GM23248 (cell line): ENCODE measurements at regions not wholly inside any gene's neighbourhood (a gene's known extent, or its start where the extent isn't known, plus 50 kb on each side); places are given as distances from the start of the nearest gene placed in this dataset.

ENCODE experiments used
- DNase-seq: peaks from one replicate; pipeline ENCODE4 v3.0.0-alpha.2; 2015
- H2AFZ ChIP-seq: fragments of 200-600 bp; sonication (generic); 2 replicates; pipeline ENCODE4 v1.6.1; 2016; ENCODE audit warnings: antibody characterized with exemption
- H3F3A ChIP-seq: fragments of 200-600 bp; sonication (generic); 2 replicates; pipeline ENCODE4 v1.6.1; 2016; ENCODE audit warnings: mild to moderate bottlenecking, antibody characterized with exemption, mixed run types; ENCODE audit not compliant: insufficient read depth
- H3K27ac ChIP-seq: fragments of 200-600 bp; sonication (generic); 2 replicates; pipeline ENCODE4 v1.5.1; 2016; ENCODE audit warnings: mild to moderate bottlenecking
- H3K27me3 ChIP-seq: fragments of 200-600 bp; sonication (generic); replicated peaks from 2 replicates; pipeline ENCODE4 v1.6.1; 2016; ENCODE audit warnings: mild to moderate bottlenecking; ENCODE audit not compliant: insufficient read depth
- H3K36me3 ChIP-seq: fragments of 200-600 bp; sonication (generic); 2 replicates; pipeline ENCODE4 v1.6.1; 2016; ENCODE audit warnings: low read depth, mild to moderate bottlenecking
- H3K4me1 ChIP-seq: fragments of 200-600 bp; sonication (generic); 2 replicates; pipeline ENCODE4 v1.6.1; 2016; ENCODE audit warnings: mild to moderate bottlenecking; ENCODE audit not compliant: insufficient read depth
- H3K4me2 ChIP-seq: fragments of 200-600 bp; sonication (generic); one replicate; pipeline ENCODE4 v1.6.1; 2016; ENCODE audit warnings: mild to moderate bottlenecking; ENCODE audit not compliant: unreplicated experiment
- H3K4me3 ChIP-seq: fragments of 200-600 bp; sonication (generic); 2 replicates; pipeline ENCODE4 v1.5.1; 2016; ENCODE audit warnings: mild to moderate bottlenecking
- H3K79me2 ChIP-seq: fragments of 200-600 bp; sonication (generic); 2 replicates; pipeline ENCODE4 v1.6.1; 2016; ENCODE audit warnings: mild to moderate bottlenecking; ENCODE audit not compliant: insufficient read depth
- H3K9ac ChIP-seq: fragments of 200-600 bp; sonication (generic); 2 replicates; pipeline ENCODE4 v1.6.1; 2016; ENCODE audit warnings: mild to moderate bottlenecking
- H3K9me2 ChIP-seq: fragments of 200-600 bp; sonication (generic); 2 replicates; pipeline ENCODE4 v1.6.1; 2016; ENCODE audit warnings: mixed run types, mild to moderate bottlenecking, moderate library complexity; ENCODE audit not compliant: insufficient read depth
- H3K9me3 ChIP-seq: fragments of 200-600 bp; sonication (generic); one replicate; pipeline ENCODE4 v1.6.1; 2017; ENCODE audit warnings: low read depth
- H4K20me1 ChIP-seq: fragments of 200-600 bp; sonication (generic); 2 replicates; pipeline ENCODE4 v1.6.0; 2016; ENCODE audit not compliant: insufficient read depth
- EZH2 ChIP-seq: fragments of 200-600 bp; sonication (generic); IDR thresholded peaks from 2 replicates; pipeline ENCODE4 v1.6.1; 2018; ENCODE audit warnings: antibody characterized with exemption, mild to moderate bottlenecking; ENCODE audit not compliant: insufficient read depth, poor library complexity, severe bottlenecking
- EZH2phosphoT487 ChIP-seq: fragments of 200-600 bp; sonication (generic); IDR thresholded peaks from 2 replicates; pipeline ENCODE4 v1.6.1; 2018; ENCODE audit warnings: antibody characterized with exemption, moderate library complexity, mild to moderate bottlenecking, low read depth; ENCODE audit not compliant: insufficient read depth
- WGBS, 2 experiments: methylation state at CpG; one replicate each; pipeline ENCODE4 v1.1.6; 2015 to 2017; ENCODE audit warnings: low lambda C conversion rate in 2 of 2, low coverage in 1 of 2; ENCODE audit errors: missing lambda C conversion rate in 2 of 2; 5-methylcytosine and 5-hydroxymethylcytosine counted together
- in situ Hi-C: fragments of 300-500 bp; cut with MboI; formaldehyde crosslinking; loops from 2 replicates; pipeline ENCODE4 v1.15.0; 2020

DNA sequence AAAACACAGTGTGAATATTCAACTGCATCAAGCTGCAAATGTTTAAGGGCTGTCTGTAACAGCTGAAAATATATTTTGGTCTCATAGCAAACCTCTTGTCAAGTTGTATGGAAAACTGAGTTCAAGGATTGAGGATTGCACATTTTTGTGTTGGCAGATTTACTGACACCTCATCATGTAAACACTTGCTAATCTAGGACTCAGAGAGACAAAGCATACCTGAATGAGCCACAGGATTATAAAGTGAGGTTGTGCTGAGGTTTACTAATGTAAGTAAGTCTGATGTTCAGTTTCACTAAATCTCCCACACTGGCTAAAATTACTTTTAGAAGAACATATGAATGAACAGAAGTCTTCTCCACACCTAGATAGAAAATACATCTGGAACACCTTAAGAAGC lies 1993.1 kb upstream of the CELF4 start:
- H2AFZ ChIP-seq, result no peak overlapping the region
- H3K4me2 ChIP-seq, result no peak overlapping the region
- H3K9ac ChIP-seq, result no peak overlapping the region
- no peak overlapping the region for H3K4me3 ChIP-seq
- H3K4me1 ChIP-seq, result no peaks in the 10 kb centered on the region
- no peak for DNase-seq
- peaks cover 5% of the 10 kb centered on the region; the same call in 1 of the 2 replicates for H3K9me2 ChIP-seq
- H3F3A ChIP-seq, result no peaks in the 10 kb centered on the region
- H3K9me3 ChIP-seq, result no peaks in the 10 kb centered on the region
- in situ Hi-C loops, result no loop called here
- H4K20me1 ChIP-seq, result no peaks in the 10 kb centered on the region
- no peaks in the 10 kb centered on the region for H3K36me3 ChIP-seq
- no peak overlapping the region for H3K27ac ChIP-seq
- TF ChIP-seq EZH2 (no peak), EZH2phosphoT487 (no peak)
- no peaks in the 10 kb centered on the region for H3K79me2 ChIP-seq
- H3K27me3 ChIP-seq, result no peaks in the 10 kb centered on the region

DNA sequence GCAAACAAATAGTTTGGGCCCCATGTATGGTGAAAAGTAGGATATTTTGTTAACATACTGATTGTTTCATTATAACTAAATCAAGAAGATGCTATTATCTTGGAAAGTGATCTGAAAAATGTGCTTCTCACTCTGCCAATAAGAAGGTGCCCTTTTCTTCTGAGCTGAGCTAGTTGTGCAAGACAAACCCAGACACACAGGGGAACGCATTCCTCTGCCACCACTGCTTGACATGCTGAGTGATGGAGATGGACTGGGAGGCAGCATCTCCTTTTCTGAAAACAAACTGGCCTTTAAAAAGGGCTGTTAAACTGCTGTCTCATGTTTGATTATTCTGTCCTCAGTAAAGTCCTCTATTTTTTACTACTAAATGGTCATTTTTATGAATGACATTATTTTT lies 1989.9 kb upstream of the CELF4 start:
- TF ChIP-seq EZH2phosphoT487, result no peak
- TF ChIP-seq EZH2, result no peak
- Histone ChIP-seq H3K9me2 (no peaks in the 10 kb centered on the region), H3K4me2 (no peak overlapping the region), H3K9me3 (no peaks in the 10 kb centered on the region), H3K79me2 (no peaks in the 10 kb centered on the region), H3K9ac (no peak overlapping the region), H2AFZ (no peak overlapping the region), H3K27ac (no peak overlapping the region), H3F3A (no peaks in the 10 kb centered on the region), H3K36me3 (no peaks in the 10 kb centered on the region), H3K4me3 (no peak overlapping the region), H3K27me3 (no peaks in the 10 kb centered on the region), H3K4me1 (no peaks in the 10 kb centered on the region), H4K20me1 (no peaks in the 10 kb centered on the region)
- no peak for DNase-seq
- in situ Hi-C loops, result no loop called here
- 68 to 93% methylated on average over 1 of the region's 1 CpG for WGBS, 2 experiments

DNA sequence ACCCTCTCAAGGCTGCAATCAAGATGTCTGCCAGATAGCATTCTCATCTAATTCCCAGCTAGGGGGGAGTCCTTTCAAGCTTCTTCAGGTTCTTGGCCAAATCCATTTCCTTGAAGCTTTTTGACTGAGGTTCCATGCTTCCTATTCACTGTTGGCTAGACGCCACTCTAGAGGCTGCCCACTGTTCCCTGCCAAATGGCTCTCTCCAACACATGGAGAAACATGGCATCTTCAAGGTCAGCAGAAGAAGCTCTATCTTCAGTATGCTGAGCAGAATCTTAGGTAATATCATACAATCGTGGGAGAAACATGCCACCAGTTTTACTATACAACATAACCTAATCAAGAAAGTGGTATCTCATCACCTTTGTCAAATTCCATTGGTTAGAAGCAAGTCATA lies 1985.1 kb upstream of the CELF4 start:
- WGBS, 2 experiments, result 92 to 98% methylated on average over 2 of the region's 2 CpGs
- H3K9me2 ChIP-seq, result no peaks in the 10 kb centered on the region
- no peaks in the 10 kb centered on the region for H3K4me1 ChIP-seq
- no peaks in the 10 kb centered on the region for H3F3A ChIP-seq
- no peaks in the 10 kb centered on the region for H3K9me3 ChIP-seq
- no peaks in the 10 kb centered on the region for H3K79me2 ChIP-seq
- no peak for TF ChIP-seq EZH2phosphoT487
- TF ChIP-seq EZH2, result no peak
- no peaks in the 10 kb centered on the region for H4K20me1 ChIP-seq
- no peak overlapping the region for H2AFZ ChIP-seq
- no peaks in the 10 kb centered on the region for H3K36me3 ChIP-seq
- H3K27ac ChIP-seq, result no peak overlapping the region
- in situ Hi-C loops, result no loop called here
- H3K4me2 ChIP-seq, result no peak overlapping the region
- DNase-seq, result no peak
- no peaks in the 10 kb centered on the region for H3K27me3 ChIP-seq
- H3K4me3 ChIP-seq, result no peak overlapping the region
- no peak overlapping the region for H3K9ac ChIP-seq

DNA sequence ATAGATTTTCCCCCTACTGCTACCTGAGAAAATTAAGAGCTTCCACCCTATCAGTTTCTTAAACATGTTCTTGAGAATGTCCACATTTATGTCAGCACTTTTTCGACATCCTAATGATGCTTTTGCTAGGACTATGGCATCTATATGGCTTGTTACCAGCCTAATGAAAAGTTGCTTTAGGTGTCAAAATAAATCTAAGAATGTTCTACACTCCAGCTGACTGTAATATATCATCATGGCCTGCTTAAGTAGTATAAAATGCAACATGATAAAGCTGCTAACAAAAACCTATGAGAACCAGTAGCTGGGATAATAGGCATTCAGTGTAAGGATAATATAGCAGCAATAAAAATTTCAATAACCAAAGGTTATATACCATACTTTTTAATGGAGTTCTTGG lies 1983.5 kb upstream of the CELF4 start:
- no peak for DNase-seq
- 85 to 92% methylated on average over 1 of the region's 1 CpG for WGBS, 2 experiments
- no peak overlapping the region for H3K4me3 ChIP-seq
- no peaks in the 10 kb centered on the region for H4K20me1 ChIP-seq
- no peaks in the 10 kb centered on the region for H3K9me2 ChIP-seq
- H3K4me1 ChIP-seq, result no peaks in the 10 kb centered on the region
- no peaks in the 10 kb centered on the region for H3K27me3 ChIP-seq
- H3K4me2 ChIP-seq, result no peak overlapping the region
- H3K9ac ChIP-seq, result no peak overlapping the region
- TF ChIP-seq EZH2 (no peak), EZH2phosphoT487 (no peak)
- no peaks in the 10 kb centered on the region for H3F3A ChIP-seq
- H3K9me3 ChIP-seq, result no peaks in the 10 kb centered on the region
- H3K36me3 ChIP-seq, result no peaks in the 10 kb centered on the region
- in situ Hi-C loops, result no loop called here
- no peak overlapping the region for H3K27ac ChIP-seq
- H2AFZ ChIP-seq, result no peak overlapping the region
- no peaks in the 10 kb centered on the region for H3K79me2 ChIP-seq

DNA sequence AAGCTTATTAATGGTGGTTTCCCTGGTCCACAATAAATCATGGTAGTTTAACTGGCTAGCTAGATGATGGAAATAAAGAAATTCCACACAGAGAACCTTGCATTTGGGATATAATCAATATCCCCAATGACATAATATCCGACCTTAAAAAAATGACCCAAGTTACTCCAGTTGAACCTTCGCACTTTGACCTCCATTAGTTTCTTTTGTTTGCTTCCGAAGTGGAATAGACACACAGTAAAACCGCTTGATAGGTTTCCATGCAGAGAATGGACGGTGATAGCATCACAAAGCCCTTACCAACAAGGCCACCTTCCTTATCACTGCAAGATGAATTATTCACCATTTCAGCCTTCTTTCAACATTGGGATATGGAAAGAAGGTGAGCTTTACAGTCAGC lies 1966.1 kb upstream of the CELF4 start:
- no peaks in the 10 kb centered on the region for H3K9me3 ChIP-seq
- H4K20me1 ChIP-seq, result no peaks in the 10 kb centered on the region
- H3F3A ChIP-seq, result no peaks in the 10 kb centered on the region
- TF ChIP-seq EZH2phosphoT487, result no peak
- TF ChIP-seq EZH2, result no peak
- no peaks in the 10 kb centered on the region for H3K79me2 ChIP-seq
- no peak overlapping the region for H3K4me2 ChIP-seq
- in situ Hi-C loops, result no loop called here
- no peak overlapping the region for H3K4me3 ChIP-seq
- no peaks in the 10 kb centered on the region for H3K36me3 ChIP-seq
- H3K9me2 ChIP-seq, result no peaks in the 10 kb centered on the region
- H3K9ac ChIP-seq, result no peak overlapping the region
- WGBS, 2 experiments, result 87 to 88% methylated on average over 5 of the region's 5 CpGs
- no peak overlapping the region for H2AFZ ChIP-seq
- no peaks in the 10 kb centered on the region for H3K4me1 ChIP-seq
- no peak for DNase-seq
- H3K27me3 ChIP-seq, result no peaks in the 10 kb centered on the region
- H3K27ac ChIP-seq, result no peak overlapping the region
